ENCODE measurements at regions not wholly inside any gene's neighbourhood (a gene's known extent, or its start where the extent isn't known, plus 50 kb on each side); places are given as distances from the start of the nearest gene placed in this dataset.

GRCh38 chr5:178787889-178788288, 57.4 kb upstream of the ZNF354A start:
- TF ChIP-seq CTCF (IDR thresholded peaks at IDR 0.05) = no peak
- Mint-ChIP-seq H3K36me3 (ENCODE audit: low read depth) (peaks cover 16% of the 10 kb centered on the region), H3K4me3 (no peak overlapping the region), H3K9me3 (peaks cover 53% of the 10 kb centered on the region), H3K4me1 (peaks cover 33% of the 10 kb centered on the region), H3K27me3 (ENCODE audit: low read depth, poor library complexity) (peaks cover 4% of the 10 kb centered on the region), H3K27ac (no peak overlapping the region)
- no peak for DNase-seq

- Mint-ChIP-seq H3K36me3 (ENCODE audit: low read depth) (peaks cover 11% of the 10 kb centered on the region), H3K9me3 (peaks cover 49% of the 10 kb centered on the region), H3K27ac (no peak overlapping the region), H3K4me3 (no peak overlapping the region), H3K27me3 (ENCODE audit: low read depth, poor library complexity) (peaks cover 3% of the 10 kb centered on the region), H3K4me1 (peaks cover 37% of the 10 kb centered on the region)
- no peak for TF ChIP-seq CTCF (IDR thresholded peaks at IDR 0.05)
- DNase-seq = no peak
Measured at GRCh38 chr5:178786859-178787499, 56.5 kb upstream of the ZNF354A start.

GRCh38 chr5:178786417-178786816, 56.0 kb upstream of the ZNF354A start:
- Mint-ChIP-seq H3K27me3 (ENCODE audit: low read depth, poor library complexity) (peaks cover 2% of the 10 kb centered on the region), H3K9me3 (peaks cover 45% of the 10 kb centered on the region), H3K27ac (no peak overlapping the region), H3K4me1 (peaks cover 39% of the 10 kb centered on the region), H3K36me3 (ENCODE audit: low read depth) (peaks cover 11% of the 10 kb centered on the region), H3K4me3 (no peak overlapping the region)
- TF ChIP-seq CTCF (IDR thresholded peaks at IDR 0.05) = no peak
- DNase-seq = no peak

GRCh38 chr5:178785999-178786398, 55.5 kb upstream of the ZNF354A start:
- DNase-seq = no peak
- no peak for TF ChIP-seq CTCF (IDR thresholded peaks at IDR 0.05)
- peaks cover 48% of the 10 kb centered on the region for H3K9me3 Mint-ChIP-seq
- peaks cover 11% of the 10 kb centered on the region for H3K36me3 Mint-ChIP-seq (ENCODE audit: low read depth)
- peaks cover 4% of the 10 kb centered on the region for H3K27me3 Mint-ChIP-seq (ENCODE audit: low read depth, poor library complexity)
- no peak overlapping the region for H3K4me3 Mint-ChIP-seq
- peaks cover 43% of the 10 kb centered on the region for H3K4me1 Mint-ChIP-seq
- no peak overlapping the region for H3K27ac Mint-ChIP-seq

- H3K27ac Mint-ChIP-seq = no peak overlapping the region
- no peak for TF ChIP-seq CTCF (IDR thresholded peaks at IDR 0.05)
- H3K36me3 Mint-ChIP-seq (ENCODE audit: low read depth) = peaks cover 4% of the 10 kb centered on the region
- no peak overlapping the region for H3K4me3 Mint-ChIP-seq
- DNase-seq = no peak
- peaks cover 39% of the 10 kb centered on the region for H3K4me1 Mint-ChIP-seq
- peaks cover 7% of the 10 kb centered on the region for H3K27me3 Mint-ChIP-seq (ENCODE audit: low read depth, poor library complexity)
- peaks cover 36% of the 10 kb centered on the region for H3K9me3 Mint-ChIP-seq
Measured at GRCh38 chr5:178784391-178784790, 53.9 kb upstream of the ZNF354A start.

GRCh38 chr5:178781936-178782335, 51.5 kb upstream of the ZNF354A start:
- Mint-ChIP-seq H3K36me3 (ENCODE audit: low read depth) (no peaks in the 10 kb centered on the region), H3K9me3 (peaks cover 23% of the 10 kb centered on the region), H3K27ac (no peak overlapping the region), H3K4me1 (peaks cover 23% of the 10 kb centered on the region), H3K27me3 (ENCODE audit: low read depth, poor library complexity) (peaks cover 7% of the 10 kb centered on the region), H3K4me3 (no peak overlapping the region)
- DNase-seq = no peak
- no peak for TF ChIP-seq CTCF (IDR thresholded peaks at IDR 0.05)
